PFSK-1 (cell line): ENCODE measurements at regions not wholly inside any gene's neighbourhood (a gene's known extent, or its start where the extent isn't known, plus 50 kb on each side); places are given as distances from the start of the nearest gene placed in this dataset.

Experiments used
- FOXP2 ChIP-seq: optimal IDR thresholded peaks from 2 replicates; pipeline ENCODE3; 2011; ENCODE audit warnings: borderline replicate concordance, control low read depth, inconsistent platforms; ENCODE audit not compliant: insufficient read depth; ENCODE audit errors: extremely low read length, extremely low read depth
- POLR2AphosphoS5 ChIP-seq: IDR thresholded peaks from 2 replicates; pipeline ENCODE4 v1.6.1; 2012; ENCODE audit warnings: low read depth, mild to moderate bottlenecking, control low read depth, low read length, moderate library complexity
- REST ChIP-seq, 2 experiments: IDR thresholded peaks; 2 replicates each; pipeline versions ENCODE4 v1.6.1 to v1.8.0; 2011 to 2012; ENCODE audit warnings: low read depth in 2 of 2, low read length in 2 of 2, control low read depth in 1 of 2, inconsistent platforms in 1 of 2, mild to moderate bottlenecking in 1 of 2, moderate library complexity in 1 of 2; ENCODE audit not compliant: insufficient read depth in 1 of 2
- SIN3A ChIP-seq: IDR thresholded peaks from 2 replicates; pipeline ENCODE4 v1.6.1; 2012; ENCODE audit warnings: mild to moderate bottlenecking, low read length, moderate library complexity, borderline replicate concordance; ENCODE audit not compliant: insufficient read depth
- TAF1 ChIP-seq: IDR thresholded peaks from 2 replicates; pipeline ENCODE4 v1.6.1; 2012; ENCODE audit warnings: low read length, control low read depth, borderline replicate concordance; ENCODE audit not compliant: insufficient read depth

GRCh38 chr2:187715590-187715989, 161.4 kb upstream of the TFPI start:
- TF ChIP-seq REST (IDR thresholded peaks at IDR 0.05; ENCODE audit: insufficient read depth in 1 of 2, low read depth in 2 of 2, low read length in 2 of 2) (no peak), POLR2AphosphoS5 (no peak), FOXP2 (no peak), SIN3A (no peak), TAF1 (no peak)

DNA sequence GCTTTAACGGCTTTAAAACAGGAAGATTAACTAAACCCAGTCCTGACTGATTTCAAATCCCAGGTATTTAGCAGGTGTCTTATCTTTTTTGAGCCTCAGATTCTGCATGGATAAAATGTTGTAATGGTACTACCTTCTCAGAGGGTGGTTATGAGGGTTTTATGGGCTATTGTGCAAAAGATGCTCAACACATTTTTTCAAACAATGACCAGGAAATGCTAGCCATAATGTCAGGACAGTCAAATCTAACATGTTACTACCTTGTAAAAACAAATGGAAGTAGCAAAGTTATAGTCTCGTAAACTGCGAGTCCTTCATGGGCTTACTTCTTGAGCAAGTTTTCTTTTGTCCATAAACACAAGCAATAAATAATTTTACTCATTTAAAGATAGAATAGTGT, 162.1 kb upstream of the TFPI start:
- TF ChIP-seq SIN3A (no peak), TAF1 (no peak), FOXP2 (no peak), POLR2AphosphoS5 (no peak), REST (IDR thresholded peaks at IDR 0.05; ENCODE audit: insufficient read depth in 1 of 2, low read depth in 2 of 2, low read length in 2 of 2) (no peak)

DNA sequence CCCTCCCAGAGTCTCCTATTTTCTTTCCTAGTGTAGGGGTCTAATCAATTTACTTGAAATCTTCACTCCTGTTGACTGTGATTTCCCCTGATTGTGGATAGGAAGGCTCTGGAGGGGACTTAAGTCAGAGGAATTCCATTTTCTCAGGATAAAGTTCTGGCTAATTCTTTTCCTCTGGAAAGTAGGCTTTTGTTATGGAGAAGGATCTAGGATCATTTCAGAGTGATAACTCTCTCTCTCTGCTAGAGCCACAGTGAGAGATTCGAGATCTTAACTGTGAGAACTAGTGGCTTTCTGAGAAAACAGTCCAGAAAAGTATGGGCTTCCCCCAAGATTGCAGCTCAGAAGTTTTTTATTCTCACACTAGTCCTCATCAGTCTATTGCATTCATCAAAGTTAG, 163.9 kb upstream of the TFPI start:
- TF ChIP-seq TAF1 (no peak), REST (IDR thresholded peaks at IDR 0.05; ENCODE audit: insufficient read depth in 1 of 2, low read depth in 2 of 2, low read length in 2 of 2) (no peak), POLR2AphosphoS5 (no peak), SIN3A (no peak), FOXP2 (no peak)

- TF ChIP-seq SIN3A (no peak), REST (IDR thresholded peaks at IDR 0.05; ENCODE audit: insufficient read depth in 1 of 2, low read depth in 2 of 2, low read length in 2 of 2) (no peak)
These were observed 165.3 kb upstream of the TFPI start for GRCh38 chr2:187719510-187719909.

DNA sequence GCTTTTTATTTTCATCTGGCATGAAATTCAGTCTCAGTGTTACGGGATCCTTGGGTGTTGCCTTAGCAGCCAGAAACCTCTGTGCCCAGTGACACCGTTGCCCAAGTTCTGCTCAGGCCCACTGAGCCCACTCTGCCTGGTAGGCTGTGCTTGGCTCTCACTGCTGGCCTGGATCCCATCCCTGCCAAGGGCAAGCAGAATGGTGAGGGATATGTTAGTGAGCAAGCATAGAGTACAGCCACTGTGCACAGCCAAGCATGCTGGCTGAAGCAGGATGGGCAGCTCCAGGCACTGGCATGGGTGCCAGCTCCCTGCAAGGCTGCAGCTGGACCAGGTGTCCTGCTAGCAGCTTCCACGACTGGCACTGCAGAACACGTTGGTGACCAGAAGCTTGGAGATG, 194.7 kb upstream of the TFPI start:
- TF ChIP-seq REST (IDR thresholded peaks at IDR 0.05; ENCODE audit: insufficient read depth in 1 of 2, low read depth in 2 of 2, low read length in 2 of 2), result no peak
- TF ChIP-seq SIN3A, result no peak
- TF ChIP-seq TAF1, result no peak
- TF ChIP-seq FOXP2, result no peak
- no peak for TF ChIP-seq POLR2AphosphoS5
